H1 (cell line): ENCODE measurements at regions not wholly inside any gene's neighbourhood (a gene's known extent, or its start where the extent isn't known, plus 50 kb on each side); places are given as distances from the start of the nearest gene placed in this dataset.

ENCODE experiments used
- MAX ChIP-seq: IDR thresholded peaks from 2 replicates; pipeline ENCODE4 v1.6.1; 2012; ENCODE audit warnings: inconsistent platforms
- POLR2A ChIP-seq, 2 experiments: IDR thresholded peaks; 1 replicate in 1 of 2; 2 replicates in 1 of 2; pipeline ENCODE4 v1.6.1; 2011; ENCODE audit warnings: low read depth in 2 of 2, low read length in 2 of 2, mild to moderate bottlenecking in 2 of 2; ENCODE audit errors: control extremely low read depth in 1 of 2
- ZNF274 ChIP-seq: IDR thresholded peaks from 2 replicates; pipeline ENCODE4 v1.7.0; 2012; ENCODE audit warnings: low read length, borderline replicate concordance; ENCODE audit errors: extremely low read depth

- TF ChIP-seq POLR2A (IDR thresholded peaks at IDR 0.05; ENCODE audit: control extremely low read depth in 1 of 2, low read depth in 2 of 2, low read length in 2 of 2), result no peak
- TF ChIP-seq ZNF274, result no peak
- TF ChIP-seq MAX, result no peak
Observed at GRCh38 chr11:42819126-42819525, 492.7 kb upstream of the API5 start.
